A549 (cell line): ENCODE measurements at regions not wholly inside any gene's neighbourhood (a gene's known extent, or its start where the extent isn't known, plus 50 kb on each side); places are given as distances from the start of the nearest gene placed in this dataset.

Source experiments
- EP300 ChIP-seq, 2 experiments: fragments of >200 bp; sonication (Bioruptor Twin); formaldehyde crosslinking; IDR thresholded peaks; 2 replicates in 1 of 2; 3 replicates in 1 of 2; pipeline ENCODE4 v1.6.1; 2016 to 2017
- JUNB ChIP-seq: fragments of >200 bp; sonication (Bioruptor Twin); formaldehyde crosslinking; IDR thresholded peaks from 2 replicates; pipeline ENCODE4 v1.6.1; 2016
- TF ChIP-seq, protein P1 (sequence below): fragments of >200 bp; sonication (Bioruptor Twin); formaldehyde crosslinking; IDR thresholded peaks from 3 replicates; pipeline ENCODE4 v1.5.1; 2016

GRCh38 chr7:67990003-67990402, 993.4 kb downstream of the TYW1 start:
- TF ChIP-seq, protein P1, sequence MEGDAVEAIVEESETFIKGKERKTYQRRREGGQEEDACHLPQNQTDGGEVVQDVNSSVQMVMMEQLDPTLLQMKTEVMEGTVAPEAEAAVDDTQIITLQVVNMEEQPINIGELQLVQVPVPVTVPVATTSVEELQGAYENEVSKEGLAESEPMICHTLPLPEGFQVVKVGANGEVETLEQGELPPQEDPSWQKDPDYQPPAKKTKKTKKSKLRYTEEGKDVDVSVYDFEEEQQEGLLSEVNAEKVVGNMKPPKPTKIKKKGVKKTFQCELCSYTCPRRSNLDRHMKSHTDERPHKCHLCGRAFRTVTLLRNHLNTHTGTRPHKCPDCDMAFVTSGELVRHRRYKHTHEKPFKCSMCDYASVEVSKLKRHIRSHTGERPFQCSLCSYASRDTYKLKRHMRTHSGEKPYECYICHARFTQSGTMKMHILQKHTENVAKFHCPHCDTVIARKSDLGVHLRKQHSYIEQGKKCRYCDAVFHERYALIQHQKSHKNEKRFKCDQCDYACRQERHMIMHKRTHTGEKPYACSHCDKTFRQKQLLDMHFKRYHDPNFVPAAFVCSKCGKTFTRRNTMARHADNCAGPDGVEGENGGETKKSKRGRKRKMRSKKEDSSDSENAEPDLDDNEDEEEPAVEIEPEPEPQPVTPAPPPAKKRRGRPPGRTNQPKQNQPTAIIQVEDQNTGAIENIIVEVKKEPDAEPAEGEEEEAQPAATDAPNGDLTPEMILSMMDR = no peak
- TF ChIP-seq JUNB = no peak
- TF ChIP-seq EP300 (IDR thresholded peaks at IDR 0.05) = no peak
